Suppressor macrophage (primary cell): ENCODE measurements at regions not wholly inside any gene's neighbourhood (a gene's known extent, or its start where the extent isn't known, plus 50 kb on each side); places are given as distances from the start of the nearest gene placed in this dataset.

Experiments
- DNase-seq, 4 experiments: peaks; one replicate each; pipeline ENCODE4 v3.0.0-alpha.2; 2020 to 2022

- no peak for DNase-seq
These were observed 103.2 kb downstream of the TBX5 start for GRCh38 chr12:114302606-114303315.

- DNase-seq, result no peak
These were observed 103.8 kb downstream of the TBX5 start for GRCh38 chr12:114302117-114302516.

DNA sequence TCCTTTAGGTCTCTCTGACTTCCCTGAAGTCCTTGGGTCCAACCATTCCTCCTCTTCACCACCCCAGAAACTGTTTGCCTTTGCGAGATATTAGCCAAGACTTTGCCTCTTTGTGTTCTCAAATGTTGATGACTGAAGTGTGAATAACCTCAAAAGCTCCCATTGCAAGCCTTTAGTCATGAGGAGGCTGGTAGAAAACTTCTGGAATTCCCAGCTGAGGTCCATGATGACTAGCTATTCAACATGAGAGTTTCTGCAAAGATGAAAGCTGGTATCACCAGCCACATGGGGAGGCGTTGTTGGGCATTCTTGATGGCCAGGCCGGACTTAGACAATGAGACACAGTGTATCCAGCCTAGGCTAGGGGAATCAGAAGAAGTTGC is 111.7 kb downstream of the TBX5 start:
- DNase-seq, result no peak

DNA sequence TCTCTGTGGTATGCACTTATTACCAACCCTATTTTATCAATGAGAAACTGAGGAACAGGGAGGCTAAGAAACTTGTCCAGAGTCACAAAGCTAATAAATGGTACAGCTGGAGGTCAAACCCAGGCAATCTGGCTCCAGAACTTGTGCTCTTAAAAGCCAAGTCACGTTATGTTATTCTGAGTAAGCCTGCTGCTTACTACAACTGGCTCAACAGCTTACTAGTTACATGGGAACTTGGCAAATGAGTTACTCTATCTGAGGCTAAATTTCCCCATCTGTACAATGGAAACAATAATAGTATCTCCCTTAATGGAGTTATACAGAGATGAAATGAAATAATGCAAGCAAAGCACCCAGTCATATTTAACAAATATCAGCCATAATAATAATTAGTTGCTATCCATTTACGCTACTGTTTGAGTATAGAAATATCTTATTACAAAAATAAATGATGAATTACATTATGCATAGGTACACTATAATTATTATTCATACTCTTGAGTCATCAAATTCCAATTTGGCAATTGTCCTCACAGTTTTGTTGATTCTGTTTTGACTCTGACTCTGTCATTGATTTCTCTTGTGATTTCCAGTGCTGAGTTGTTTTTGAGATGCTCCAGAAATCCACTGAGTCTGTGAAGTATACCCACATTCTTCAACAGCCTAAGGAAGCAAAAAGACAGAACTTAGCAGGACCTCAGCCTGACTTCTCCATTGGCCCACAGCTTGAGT is 112.2 kb downstream of the TBX5 start:
- DNase-seq, result no peak

GRCh38 chr12:114293073-114293472 is 112.9 kb downstream of the TBX5 start:
- no peak for DNase-seq

GRCh38 chr12:114291389-114292060 is 114.4 kb downstream of the TBX5 start:
- DNase-seq, result no peak

GRCh38 chr12:114287821-114288525 is 118.0 kb downstream of the TBX5 start:
- DNase-seq, result no peak

DNA sequence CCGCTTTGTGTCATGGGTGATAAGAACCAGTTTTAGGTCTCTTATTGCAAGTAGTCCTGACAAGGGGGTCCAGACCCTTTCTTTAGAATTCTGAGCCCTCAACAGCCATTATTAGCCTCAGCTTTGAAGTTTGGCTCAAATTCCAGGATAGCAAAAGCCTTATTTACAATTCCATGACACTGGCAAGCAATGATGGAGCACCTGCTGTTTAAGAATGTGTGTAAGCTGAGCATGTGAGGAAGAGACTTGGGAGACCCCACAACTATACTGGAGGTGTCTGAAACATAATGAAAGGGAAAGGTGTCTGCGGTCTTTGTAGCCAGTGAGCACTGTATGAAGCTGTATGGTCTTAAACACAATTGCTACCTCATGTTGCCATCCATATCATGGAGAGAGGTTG is 119.8 kb downstream of the TBX5 start:
- no peak for DNase-seq

DNA sequence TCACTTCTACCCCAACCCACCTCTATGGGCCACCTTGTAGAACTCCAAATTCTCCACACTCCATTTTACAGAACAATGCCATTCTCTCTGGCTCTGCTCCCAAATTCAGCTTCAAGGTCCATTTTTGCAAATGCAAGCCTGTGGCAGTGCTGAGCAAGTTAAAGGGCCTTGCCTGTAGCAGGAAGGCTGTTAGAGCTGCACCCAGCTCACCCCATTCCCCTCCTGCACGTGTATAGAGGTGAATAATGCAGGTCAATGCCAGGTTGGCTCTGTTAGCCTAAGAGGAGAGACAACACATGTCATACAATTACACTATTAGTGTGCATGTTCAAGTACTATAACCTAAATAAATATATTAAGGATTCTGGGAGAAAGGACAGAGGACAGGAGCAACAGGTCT is 120.4 kb downstream of the TBX5 start:
- DNase-seq, result no peak

DNA sequence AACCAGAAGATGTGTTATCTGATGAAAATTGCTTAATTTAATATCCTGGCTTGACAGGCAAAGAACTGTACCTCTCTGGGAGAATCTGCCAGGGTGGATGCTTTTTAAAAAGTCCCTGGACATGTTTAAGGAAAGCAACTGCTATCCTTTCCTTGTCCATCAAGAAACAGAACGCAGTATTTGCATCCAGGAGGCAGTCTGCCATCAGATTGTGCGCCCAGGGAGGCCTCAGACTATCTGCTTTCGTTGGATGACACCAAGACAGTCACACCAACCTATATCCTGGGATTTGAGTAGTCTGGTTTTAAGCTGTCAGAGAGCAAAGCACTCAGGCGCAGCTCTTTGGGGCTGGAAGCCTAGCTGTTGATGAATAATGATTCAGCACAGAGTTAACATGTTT is 121.9 kb downstream of the TBX5 start:
- no peak for DNase-seq

- DNase-seq, result no peak
These were observed 129.8 kb downstream of the TBX5 start for GRCh38 chr12:114275932-114276785.

DNA sequence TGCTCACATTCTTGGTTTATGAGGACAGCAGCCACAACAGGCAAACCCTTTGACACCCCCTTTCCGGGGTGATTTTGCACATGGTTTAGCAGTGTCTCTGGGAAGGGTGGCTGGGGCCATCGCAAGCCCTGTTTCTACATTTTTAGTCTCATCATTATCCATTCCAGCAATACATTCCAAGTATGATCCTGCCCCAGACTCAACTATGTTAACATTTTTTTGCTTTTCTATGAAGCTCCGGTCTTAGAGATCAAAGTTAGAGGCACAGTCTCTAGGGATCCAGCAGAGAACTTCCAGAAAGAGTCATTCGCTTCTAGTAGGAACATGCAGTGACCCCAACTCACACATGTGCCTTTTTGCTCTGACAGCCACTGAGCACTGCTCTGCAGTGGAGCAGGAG is 130.9 kb downstream of the TBX5 start:
- no peak for DNase-seq

DNA sequence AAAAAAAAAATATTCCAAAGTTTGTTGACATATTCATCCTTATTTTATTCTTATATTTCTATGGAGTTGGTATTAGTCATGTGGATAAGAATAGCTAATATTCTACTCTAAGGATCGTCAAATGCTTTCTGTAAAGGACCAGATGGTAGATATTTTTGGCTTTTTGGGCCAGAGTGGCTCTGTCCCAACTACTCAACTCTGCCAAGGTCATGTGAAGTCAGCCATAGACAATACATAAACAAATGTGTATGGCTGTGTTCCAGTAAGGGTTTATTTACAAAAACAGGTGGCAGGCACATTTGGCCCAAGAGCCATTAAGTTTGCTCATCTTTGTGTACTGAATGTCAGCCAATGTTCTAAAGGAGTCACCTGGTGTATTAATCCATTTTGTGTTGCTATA is 131.8 kb downstream of the TBX5 start:
- no peak for DNase-seq

DNA sequence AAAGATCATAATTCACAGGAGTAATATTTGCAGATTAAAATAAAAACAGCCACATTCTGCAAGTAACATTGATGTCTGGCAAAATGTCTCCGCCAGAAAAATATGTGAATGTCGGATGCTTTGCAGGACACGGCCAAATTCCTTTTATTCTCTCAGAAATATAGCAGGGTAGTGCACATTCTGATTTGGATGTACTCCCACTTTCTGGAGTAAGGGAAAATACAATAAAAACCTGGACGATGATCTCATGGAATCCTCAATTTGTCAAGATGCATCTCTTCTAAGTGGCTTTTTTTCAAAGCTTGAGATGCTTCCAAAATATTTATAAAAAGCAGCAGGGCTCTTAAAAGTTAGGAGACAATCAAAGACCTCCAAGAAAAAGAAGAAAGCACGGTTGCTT is 133.3 kb downstream of the TBX5 start:
- DNase-seq, result no peak

GRCh38 chr12:114272071-114272470 is 133.9 kb downstream of the TBX5 start:
- no peak for DNase-seq

DNA sequence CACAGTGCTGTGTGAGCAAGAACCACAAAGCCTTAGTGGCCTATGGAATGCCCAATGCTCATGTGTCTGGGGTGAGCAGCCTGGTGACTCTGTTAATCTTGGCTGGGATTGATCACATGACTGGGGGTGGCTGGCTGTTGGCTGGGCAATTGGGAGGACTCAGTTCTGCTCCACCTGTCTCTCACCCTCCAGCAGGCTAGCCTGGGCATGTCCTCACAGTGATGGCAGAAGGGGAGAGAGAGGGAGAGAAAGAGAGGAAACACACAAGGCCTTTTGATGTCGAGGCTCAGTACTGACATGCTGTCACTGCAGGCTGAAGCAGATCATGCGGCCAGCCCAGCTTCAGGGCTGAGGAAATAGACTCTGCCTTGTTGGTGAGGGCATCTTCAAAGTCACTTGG is 136.8 kb downstream of the TBX5 start:
- DNase-seq, result no peak

- DNase-seq, result no peak
These were observed 139.4 kb downstream of the TBX5 start for GRCh38 chr12:114266536-114266935.

GRCh38 chr12:114265036-114265435 is 140.9 kb downstream of the TBX5 start:
- DNase-seq, result no peak

DNA sequence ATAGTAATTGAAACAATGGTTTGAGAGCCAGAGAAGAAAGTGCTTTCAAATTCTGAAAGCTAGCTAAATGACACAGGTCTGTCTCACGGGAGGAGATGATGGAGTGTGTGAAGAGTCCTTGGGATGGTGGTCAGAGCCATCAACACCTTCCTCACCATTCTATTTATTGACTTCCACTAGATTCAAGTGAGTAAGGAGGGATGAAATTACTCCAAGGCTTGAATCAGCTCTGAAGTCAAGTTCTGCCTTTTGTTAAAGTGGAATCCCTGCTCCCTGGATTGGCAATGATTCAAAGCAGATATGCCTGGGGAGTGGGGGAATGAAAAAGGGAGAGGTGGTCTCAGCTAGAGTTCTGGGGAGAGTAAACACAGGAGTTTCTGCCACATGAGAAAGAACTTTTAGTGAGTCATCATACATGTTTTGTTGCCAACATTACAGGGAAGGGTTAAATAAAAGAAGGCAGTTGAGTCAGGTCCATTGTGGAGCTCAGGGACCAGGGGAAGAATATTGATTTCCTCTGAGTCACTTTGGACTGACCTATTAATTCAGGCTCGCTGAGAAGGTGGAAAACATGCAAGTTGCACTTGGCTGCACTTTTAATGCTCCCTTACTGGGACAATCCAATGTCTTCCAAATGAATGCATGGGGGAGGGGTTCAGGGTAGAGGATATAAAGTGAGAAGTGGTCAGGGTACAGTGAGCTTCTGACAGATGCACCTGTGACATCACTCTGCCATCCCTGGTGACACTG is 142.7 kb downstream of the TBX5 start:
- no peak for DNase-seq

DNA sequence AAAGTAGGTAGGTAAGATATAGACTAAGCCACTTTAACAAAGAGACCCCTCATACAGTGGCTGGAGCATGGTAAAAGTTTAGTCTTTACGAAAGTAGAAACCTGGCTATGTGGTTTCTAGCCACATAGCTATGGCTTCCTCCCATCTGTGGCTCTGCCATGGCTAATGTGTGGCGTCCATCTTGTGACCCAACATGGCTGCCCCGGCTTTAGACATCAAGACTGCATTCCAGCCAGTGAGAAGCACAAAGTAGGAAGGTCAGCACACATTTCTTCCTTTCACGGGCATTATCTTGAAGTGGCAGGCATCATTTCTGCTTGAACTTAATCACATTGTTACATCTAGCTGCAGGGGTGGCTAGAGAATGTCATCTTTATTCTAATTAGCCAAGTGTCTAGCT is 148.3 kb downstream of the TBX5 start:
- no peak for DNase-seq

DNA sequence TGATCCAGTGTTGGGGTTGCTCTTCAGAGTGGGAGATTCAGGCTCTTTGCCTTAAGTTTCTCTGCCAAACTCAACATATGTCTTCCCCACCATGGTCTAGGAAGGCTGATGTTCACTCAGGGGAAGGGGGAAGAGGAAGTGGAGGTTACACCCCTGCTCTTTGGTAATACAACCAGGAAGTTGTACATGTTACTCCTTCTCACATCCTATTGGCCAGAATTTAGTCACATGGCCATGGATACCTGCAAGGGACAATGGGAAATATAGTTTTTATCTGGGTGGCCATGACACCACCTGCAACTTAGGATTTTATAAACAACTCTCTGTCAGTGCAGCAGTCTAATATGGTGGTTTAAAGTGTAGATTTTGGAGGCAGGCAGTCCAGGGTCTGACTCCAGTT is 150.9 kb downstream of the TBX5 start:
- DNase-seq, result no peak
